ENCODE measurements at regions not wholly inside any gene's neighbourhood (a gene's known extent, or its start where the extent isn't known, plus 50 kb on each side); places are given as distances from the start of the nearest gene placed in this dataset.

DNA sequence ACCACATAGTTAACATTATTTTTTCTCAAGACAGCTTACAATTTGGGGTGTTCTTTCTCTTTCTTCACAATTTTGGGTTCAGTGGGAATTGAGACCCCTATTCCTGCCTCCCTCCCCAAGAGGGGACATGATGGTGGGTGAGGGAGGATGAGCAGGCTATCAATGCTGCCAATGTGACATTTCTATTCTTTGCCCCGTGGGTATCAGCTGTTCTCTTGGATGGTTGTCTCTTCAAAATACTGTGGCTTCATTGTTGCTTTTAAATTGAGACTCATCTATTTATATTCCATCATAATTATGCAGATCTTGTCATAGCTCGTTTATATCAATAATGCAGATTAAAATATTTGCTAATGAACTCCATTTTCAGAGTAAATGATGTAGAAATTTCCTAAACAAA lies 56.5 kb upstream of the ANO4 start:
- no peaks in the 10 kb centered on the region for H3K36me3 ChIP-seq
- H3K9me3 ChIP-seq, result no peaks in the 10 kb centered on the region
- no peak overlapping the region for H3K27ac ChIP-seq
- no peak overlapping the region for H3K4me3 ChIP-seq
- no peaks in the 10 kb centered on the region for H3K4me1 ChIP-seq
- no peaks in the 10 kb centered on the region for H3K27me3 ChIP-seq
- no peak for DNase-seq (ENCODE audit: low spot score in 2 of 2)
- TF ChIP-seq, protein P1, sequence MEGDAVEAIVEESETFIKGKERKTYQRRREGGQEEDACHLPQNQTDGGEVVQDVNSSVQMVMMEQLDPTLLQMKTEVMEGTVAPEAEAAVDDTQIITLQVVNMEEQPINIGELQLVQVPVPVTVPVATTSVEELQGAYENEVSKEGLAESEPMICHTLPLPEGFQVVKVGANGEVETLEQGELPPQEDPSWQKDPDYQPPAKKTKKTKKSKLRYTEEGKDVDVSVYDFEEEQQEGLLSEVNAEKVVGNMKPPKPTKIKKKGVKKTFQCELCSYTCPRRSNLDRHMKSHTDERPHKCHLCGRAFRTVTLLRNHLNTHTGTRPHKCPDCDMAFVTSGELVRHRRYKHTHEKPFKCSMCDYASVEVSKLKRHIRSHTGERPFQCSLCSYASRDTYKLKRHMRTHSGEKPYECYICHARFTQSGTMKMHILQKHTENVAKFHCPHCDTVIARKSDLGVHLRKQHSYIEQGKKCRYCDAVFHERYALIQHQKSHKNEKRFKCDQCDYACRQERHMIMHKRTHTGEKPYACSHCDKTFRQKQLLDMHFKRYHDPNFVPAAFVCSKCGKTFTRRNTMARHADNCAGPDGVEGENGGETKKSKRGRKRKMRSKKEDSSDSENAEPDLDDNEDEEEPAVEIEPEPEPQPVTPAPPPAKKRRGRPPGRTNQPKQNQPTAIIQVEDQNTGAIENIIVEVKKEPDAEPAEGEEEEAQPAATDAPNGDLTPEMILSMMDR (IDR thresholded peaks at IDR 0.05), result no peak
- TF ChIP-seq EP300 (IDR thresholded peaks at IDR 0.05), result no peak
- TF ChIP-seq POLR2A (IDR thresholded peaks at IDR 0.05), result no peak
- WGBS, 2 donors, result 51 to 57% methylated on average over 2 of the region's 2 CpGs

DNA sequence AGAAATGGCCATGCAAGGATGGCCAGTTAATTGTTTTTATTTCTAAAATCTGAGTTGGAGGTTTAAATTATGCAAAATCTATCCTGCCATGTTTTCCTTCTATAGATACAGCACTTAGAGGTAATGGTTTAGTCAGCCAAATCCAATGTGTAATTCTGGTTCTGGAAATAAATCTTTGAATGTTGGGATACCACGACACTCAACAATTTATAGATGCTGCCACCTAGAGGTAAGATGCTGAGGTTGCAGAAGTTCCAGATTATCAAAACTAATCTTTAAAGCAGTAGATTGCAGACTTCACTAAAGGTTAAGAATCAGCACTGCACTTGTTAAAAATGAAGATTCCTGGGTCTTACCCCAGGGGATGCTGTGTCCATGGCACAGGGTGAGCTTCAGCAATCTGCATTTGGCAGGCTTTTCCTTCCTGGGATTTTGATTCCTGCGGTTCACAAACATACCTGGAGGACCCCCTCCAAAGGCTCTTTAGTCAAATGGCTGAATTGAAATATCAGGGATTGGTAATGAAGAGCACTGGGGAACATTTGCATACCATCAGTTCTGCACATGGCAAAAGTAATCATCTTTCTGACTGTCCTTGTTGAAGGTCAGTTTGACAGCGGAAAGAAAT lies 53.4 kb upstream of the ANO4 start:
- TF ChIP-seq EP300 (IDR thresholded peaks at IDR 0.05), result no peak
- TF ChIP-seq, protein P1 (IDR thresholded peaks at IDR 0.05), result peak; percentile 40 to 63 (median 47)
- DNase-seq (ENCODE audit: low spot score in 2 of 2), result peak in 1 of 2 donors; percentile 13
- Histone ChIP-seq H3K27ac (no peak overlapping the region), H3K4me1 (no peaks in the 10 kb centered on the region), H3K4me3 (no peak overlapping the region), H3K36me3 (peaks cover 0 to 3% (median 0%) of the 10 kb centered on the region in 3 donors), H3K9me3 (peaks cover 0 to 9% (median 0%) of the 10 kb centered on the region in 4 donors), H3K27me3 (no peaks in the 10 kb centered on the region)
- WGBS, 2 donors, result 56 to 61% methylated on average over 3 of the region's 3 CpGs

DNA sequence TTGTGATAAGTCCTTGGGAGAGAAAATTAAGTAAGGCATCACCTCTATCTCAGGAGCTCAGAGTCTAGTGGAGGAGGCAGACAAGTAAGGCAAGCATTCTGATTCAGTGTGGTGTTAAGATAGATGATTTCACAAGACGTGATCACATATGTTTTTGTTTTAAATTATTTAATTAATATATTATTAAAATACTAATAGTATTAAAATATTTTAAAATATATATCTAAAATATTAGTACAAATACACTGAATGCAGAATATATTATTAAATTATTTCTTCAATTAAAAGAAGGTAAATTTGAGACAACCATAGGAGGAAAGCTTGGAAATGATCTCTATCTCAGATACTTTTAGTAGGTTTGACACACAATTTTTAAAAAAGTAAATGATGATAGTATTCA lies 51.5 kb upstream of the ANO4 start:
- 84 to 94% methylated on average over 1 of the region's 1 CpG for WGBS, 2 donors

More for the DNA sequence above, 51.5 kb upstream of the ANO4 start:
- TF ChIP-seq, protein P1 (IDR thresholded peaks at IDR 0.05), result no peak
- no peak for TF ChIP-seq EP300 (IDR thresholded peaks at IDR 0.05)
- Histone ChIP-seq H3K27me3 (no peaks in the 10 kb centered on the region), H3K36me3 (peaks cover 0 to 3% (median 0%) of the 10 kb centered on the region in 3 donors), H3K27ac (no peak overlapping the region), H3K9me3 (peaks cover 0 to 9% (median 0%) of the 10 kb centered on the region in 4 donors), H3K4me3 (no peak overlapping the region), H3K4me1 (no peaks in the 10 kb centered on the region)
- DNase-seq (ENCODE audit: low spot score in 2 of 2), result no peak

Data from tibial nerve (tissue), 4 donors.